CD14-positive monocyte (primary cell): ENCODE measurements at regions not wholly inside any gene's neighbourhood (a gene's known extent, or its start where the extent isn't known, plus 50 kb on each side); places are given as distances from the start of the nearest gene placed in this dataset.

Source experiments
- DNase-seq, 3 donors: peaks; one replicate each; pipeline ENCODE4 v3.0.0-alpha.2; 2011 to 2022
- H2AFZ ChIP-seq: 2 replicates; pipeline ENCODE4 v1.6.0; 2012; ENCODE audit warnings: mild to moderate bottlenecking, low read depth, low read length, inconsistent platforms; ENCODE audit not compliant: insufficient read depth, poor library complexity, severe bottlenecking
- H3K27ac ChIP-seq, 2 donors: 1 replicate in 1 of 2; 2 replicates in 1 of 2; pipeline ENCODE4 v1.5.1; 2012 to 2013; ENCODE audit warnings: low read length in 2 of 2, control low read depth in 1 of 2, inconsistent platforms in 1 of 2, low read depth in 1 of 2, mild to moderate bottlenecking in 1 of 2
- H3K27me3 ChIP-seq, 2 donors: one replicate each; pipeline versions ENCODE4 v1.6.0 to v1.6.1; 2011 to 2013; ENCODE audit warnings: low read length in 2 of 2; ENCODE audit not compliant: control insufficient read depth in 2 of 2, insufficient read depth in 2 of 2
- H3K36me3 ChIP-seq, 2 donors: replicated peaks in 1 of 2; 1 replicate in 1 of 2; 2 replicates in 1 of 2; pipeline versions ENCODE4 v1.5.1 to v1.6.1; 2012 to 2013; ENCODE audit warnings: low read length in 2 of 2, control low read depth in 1 of 2, inconsistent platforms in 1 of 2, mild to moderate bottlenecking in 1 of 2; ENCODE audit not compliant: insufficient read depth in 2 of 2, control insufficient read depth in 1 of 2
- H3K4me1 ChIP-seq, 2 donors: 1 replicate in 1 of 2; 2 replicates in 1 of 2; pipeline versions ENCODE4 v1.5.1 to v1.6.1; 2012 to 2013; ENCODE audit warnings: low read length in 2 of 2, control low read depth in 1 of 2, inconsistent platforms in 1 of 2, mild to moderate bottlenecking in 1 of 2, moderate library complexity in 1 of 2; ENCODE audit not compliant: insufficient read depth in 2 of 2, control insufficient read depth in 1 of 2
- H3K4me2 ChIP-seq: replicated peaks from 2 replicates; pipeline ENCODE3; 2012; ENCODE audit warnings: low read length, moderate library complexity, mild to moderate bottlenecking; ENCODE audit not compliant: poor library complexity, severe bottlenecking; ENCODE audit errors: extremely low read depth
- H3K4me3 ChIP-seq, 3 experiments: fragments of 200-600 bp in 1 of 3; sonication (generic) in 1 of 3; replicated peaks in 1 of 3; 1 replicate in 2 of 3; 2 replicates in 1 of 3; pipeline ENCODE4 v1.5.1; 2011 to 2013; ENCODE audit warnings: low read length in 3 of 3, mild to moderate bottlenecking in 3 of 3, control low read depth in 2 of 3, low read depth in 2 of 3, inconsistent platforms in 1 of 3, moderate library complexity in 1 of 3
- H3K79me2 ChIP-seq: 2 replicates; pipeline ENCODE4 v1.6.0; 2012; ENCODE audit warnings: mild to moderate bottlenecking, control low read depth, inconsistent platforms, low read length, moderate library complexity; ENCODE audit not compliant: insufficient read depth
- H3K9ac ChIP-seq: 2 replicates; pipeline ENCODE4 v1.6.0; 2017; ENCODE audit warnings: low read length, mild to moderate bottlenecking; ENCODE audit not compliant: insufficient read depth, poor library complexity, severe bottlenecking
- H3K9me3 ChIP-seq, 2 donors: replicated peaks in 1 of 2; 1 replicate in 1 of 2; 2 replicates in 1 of 2; pipeline versions ENCODE4 v1.5.1 to v1.6.1; 2012 to 2013; ENCODE audit warnings: low read length in 2 of 2, control low read depth in 1 of 2; ENCODE audit not compliant: control insufficient read depth in 1 of 2, insufficient read depth in 1 of 2
- H4K20me1 ChIP-seq: 2 replicates; pipeline ENCODE4 v1.6.0; 2012; ENCODE audit warnings: mild to moderate bottlenecking, low read length, control low read depth, moderate library complexity; ENCODE audit not compliant: insufficient read depth
- H3K27ac Mint-ChIP-seq, 7 donors: one replicate each; pipeline ENCODE4 v1.8.0; 2020; ENCODE audit warnings: mild to moderate bottlenecking in 7 of 7, mixed read lengths in 7 of 7, moderate library complexity in 6 of 7, inconsistent platforms in 2 of 7
- H3K27me3 Mint-ChIP-seq, 3 donors: one replicate each; pipeline ENCODE4 v1.8.0; 2021 to 2022; ENCODE audit warnings: low read depth in 3 of 3, mild to moderate bottlenecking in 3 of 3, mixed read lengths in 3 of 3, moderate library complexity in 3 of 3, inconsistent platforms in 1 of 3
- H3K36me3 Mint-ChIP-seq, 2 donors: one replicate each; pipeline ENCODE4 v1.8.0; 2020; ENCODE audit warnings: mixed read lengths in 2 of 2, inconsistent platforms in 1 of 2, mild to moderate bottlenecking in 1 of 2
- H3K4me1 Mint-ChIP-seq: one replicate; pipeline ENCODE4 v1.8.0; 2020; ENCODE audit warnings: mild to moderate bottlenecking, mixed read lengths
- H3K4me3 Mint-ChIP-seq, 2 donors: one replicate each; pipeline ENCODE4 v1.8.0; 2020; ENCODE audit warnings: mild to moderate bottlenecking in 2 of 2, mixed read lengths in 2 of 2, moderate library complexity in 1 of 2
- H3K9me3 Mint-ChIP-seq, 7 donors: one replicate each; pipeline ENCODE4 v1.8.0; 2020 to 2022; ENCODE audit warnings: mixed read lengths in 7 of 7, mild to moderate bottlenecking in 6 of 7, moderate library complexity in 6 of 7, inconsistent platforms in 2 of 7
- WGBS: methylation state at CpG from one replicate; pipeline ENCODE4 v1.1.5; 2013; ENCODE audit warnings: missing lambda C conversion rate; ENCODE audit not compliant: insufficient coverage; 5-methylcytosine and 5-hydroxymethylcytosine counted together
- intact Hi-C, 2 donors: fragments of 100-400 bp; cut with micrococcal nuclease; formaldehyde crosslinking; loops; one replicate each; pipeline versions ENCODE4 v1.15.0 to v1.15.1; 2023
- TF ChIP-seq, protein P1 (sequence below): fragments of 200-600 bp; IDR thresholded peaks from one replicate; pipeline ENCODE4 v1.8.0; 2022; ENCODE audit warnings: antibody characterized with exemption, mild to moderate bottlenecking

DNA sequence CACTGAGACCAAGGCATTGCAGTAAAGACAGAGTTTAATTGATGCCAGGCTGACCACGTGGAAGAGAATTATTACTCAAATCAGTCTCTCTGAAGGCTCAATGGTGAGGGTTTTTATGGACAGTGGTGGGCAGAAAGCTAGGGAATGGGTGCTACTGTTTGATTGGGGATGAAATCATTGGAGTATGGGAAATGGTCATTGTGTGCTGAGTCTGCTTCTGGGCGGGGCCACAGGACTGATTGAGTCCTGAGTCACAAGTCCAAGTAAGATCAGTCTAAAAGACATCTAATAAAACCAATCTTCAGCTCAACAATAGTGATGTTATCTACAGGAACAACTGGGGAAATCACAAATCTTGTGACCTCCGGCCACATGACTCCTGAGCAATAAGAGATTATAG lies 868.4 kb downstream of the SORCS3 start:
- no CpG with 5 or more reads among the region's 3 CpGs for WGBS
- no peaks in the 10 kb centered on the region for H3K27me3 Mint-ChIP-seq

DNA sequence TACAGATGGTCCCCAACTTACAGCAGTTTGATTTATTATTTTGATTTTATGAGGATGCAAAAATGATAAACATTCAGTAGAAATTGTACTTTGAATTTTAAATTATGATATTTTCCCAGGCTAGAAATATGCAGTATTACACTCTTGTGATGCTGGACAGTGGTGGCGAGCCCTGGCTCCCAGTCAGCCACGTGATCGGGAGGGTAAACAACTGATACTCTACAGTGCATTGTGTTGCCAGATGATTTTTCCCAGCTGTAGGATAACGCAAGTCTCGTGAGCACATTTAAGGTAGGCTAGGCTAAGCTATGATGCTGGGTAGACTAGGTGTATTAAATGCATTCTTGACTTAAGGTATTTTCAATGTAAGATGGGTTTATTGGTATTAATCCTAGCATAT lies 865.2 kb downstream of the SORCS3 start:
- H3K4me3 ChIP-seq = no peak overlapping the region
- intact Hi-C loops = no loop called here

More for the DNA sequence above, 868.4 kb downstream of the SORCS3 start:
- H3K79me2 ChIP-seq = no peaks in the 10 kb centered on the region
- H4K20me1 ChIP-seq = no peaks in the 10 kb centered on the region
- no peaks in the 10 kb centered on the region for H3K9me3 ChIP-seq
- no peak overlapping the region for H2AFZ ChIP-seq
- Mint-ChIP-seq H3K36me3 (no peaks in the 10 kb centered on the region), H3K4me3 (no peak overlapping the region), H3K4me1 (no peaks in the 10 kb centered on the region), H3K9me3 (peaks cover 0 to 8% (median 2%) of the 10 kb centered on the region in 7 donors), H3K27ac (no peak overlapping the region)
- no peaks in the 10 kb centered on the region for H3K4me1 ChIP-seq
- H3K27ac ChIP-seq = no peak overlapping the region
- H3K27me3 ChIP-seq = no peaks in the 10 kb centered on the region
- H3K4me3 ChIP-seq = no peak overlapping the region
- H3K36me3 ChIP-seq = no peaks in the 10 kb centered on the region
- intact Hi-C loops = no loop called here
- TF ChIP-seq, protein P1, sequence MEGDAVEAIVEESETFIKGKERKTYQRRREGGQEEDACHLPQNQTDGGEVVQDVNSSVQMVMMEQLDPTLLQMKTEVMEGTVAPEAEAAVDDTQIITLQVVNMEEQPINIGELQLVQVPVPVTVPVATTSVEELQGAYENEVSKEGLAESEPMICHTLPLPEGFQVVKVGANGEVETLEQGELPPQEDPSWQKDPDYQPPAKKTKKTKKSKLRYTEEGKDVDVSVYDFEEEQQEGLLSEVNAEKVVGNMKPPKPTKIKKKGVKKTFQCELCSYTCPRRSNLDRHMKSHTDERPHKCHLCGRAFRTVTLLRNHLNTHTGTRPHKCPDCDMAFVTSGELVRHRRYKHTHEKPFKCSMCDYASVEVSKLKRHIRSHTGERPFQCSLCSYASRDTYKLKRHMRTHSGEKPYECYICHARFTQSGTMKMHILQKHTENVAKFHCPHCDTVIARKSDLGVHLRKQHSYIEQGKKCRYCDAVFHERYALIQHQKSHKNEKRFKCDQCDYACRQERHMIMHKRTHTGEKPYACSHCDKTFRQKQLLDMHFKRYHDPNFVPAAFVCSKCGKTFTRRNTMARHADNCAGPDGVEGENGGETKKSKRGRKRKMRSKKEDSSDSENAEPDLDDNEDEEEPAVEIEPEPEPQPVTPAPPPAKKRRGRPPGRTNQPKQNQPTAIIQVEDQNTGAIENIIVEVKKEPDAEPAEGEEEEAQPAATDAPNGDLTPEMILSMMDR = no peak
- H3K9ac ChIP-seq = no peak overlapping the region
- DNase-seq = no peak
- H3K4me2 ChIP-seq = no peak overlapping the region

More for the DNA sequence above, 865.2 kb downstream of the SORCS3 start:
- H3K27ac Mint-ChIP-seq = no peak overlapping the region
- no peaks in the 10 kb centered on the region for H3K36me3 Mint-ChIP-seq
- H3K4me1 Mint-ChIP-seq = no peaks in the 10 kb centered on the region
- 74% methylated on average over 3 of the region's 5 CpGs for WGBS
- TF ChIP-seq, protein P1 = no peak
- no peak overlapping the region for H3K4me2 ChIP-seq
- no peaks in the 10 kb centered on the region for H3K79me2 ChIP-seq
- H3K9ac ChIP-seq = no peak overlapping the region
- no peak overlapping the region for H3K4me3 Mint-ChIP-seq
- H3K4me1 ChIP-seq = no peaks in the 10 kb centered on the region
- no peaks in the 10 kb centered on the region for H3K9me3 ChIP-seq
- DNase-seq = no peak
- H2AFZ ChIP-seq = no peak overlapping the region
- peaks cover 0 to 3% (median 0%) of the 10 kb centered on the region in 3 donors for H3K27me3 Mint-ChIP-seq
- H3K27ac ChIP-seq = no peak overlapping the region
- H3K27me3 ChIP-seq = no peaks in the 10 kb centered on the region
- H3K9me3 Mint-ChIP-seq = peaks cover 0 to 10% (median 3%) of the 10 kb centered on the region in 7 donors
- no peaks in the 10 kb centered on the region for H4K20me1 ChIP-seq
- H3K36me3 ChIP-seq = no peaks in the 10 kb centered on the region
